ENCODE measurements at regions not wholly inside any gene's neighbourhood (a gene's known extent, or its start where the extent isn't known, plus 50 kb on each side); places are given as distances from the start of the nearest gene placed in this dataset.
"Not testable (repeated sequence)": the region's sequence is repeated elsewhere in the genome, so short reads cannot be mapped to it uniquely, and the experiment has no call there.

DNA sequence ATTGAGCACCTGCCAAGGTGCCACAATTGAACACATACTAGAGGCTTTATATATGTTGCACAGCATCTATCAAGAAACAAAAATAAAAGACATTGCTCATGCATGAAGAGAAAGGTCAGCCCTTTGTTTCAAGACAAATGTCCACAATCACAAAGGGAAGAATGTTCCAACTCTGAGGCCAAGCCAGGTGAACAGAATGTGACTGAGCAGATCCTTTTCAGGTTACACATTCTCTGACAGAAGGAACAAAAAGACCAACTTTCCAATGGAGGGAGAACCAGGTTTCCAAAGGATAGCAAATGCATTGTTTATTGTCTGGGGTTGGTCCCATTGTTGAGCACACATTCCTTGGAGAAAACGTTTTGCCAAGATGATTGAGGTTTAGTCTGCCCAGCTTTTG lies 50.2 kb upstream of the FAM174B start:
- no peak for DNase-seq (ENCODE audit: low read depth in 2 of 2)

DNA sequence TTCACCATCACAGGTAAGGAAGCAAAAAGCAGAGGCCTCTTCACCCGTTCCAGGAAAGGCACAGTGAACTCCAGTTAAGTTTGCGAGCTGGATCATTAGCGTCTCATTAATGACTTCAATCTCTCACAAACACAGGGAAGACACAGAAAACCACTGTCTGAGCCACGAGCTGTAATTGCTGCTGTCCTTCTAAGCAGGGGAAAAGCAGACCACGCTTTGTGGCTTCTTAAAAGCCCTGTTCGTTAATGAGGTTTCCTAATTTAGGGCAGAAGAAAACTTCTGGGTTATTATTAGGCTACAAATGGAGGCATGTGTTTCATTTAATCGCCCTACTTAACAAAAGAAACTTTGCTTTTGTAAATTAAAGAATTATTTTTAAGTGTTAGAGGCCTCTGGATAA lies 50.6 kb upstream of the FAM174B start:
- DNase-seq (ENCODE audit: low read depth in 2 of 2): no peak

DNA sequence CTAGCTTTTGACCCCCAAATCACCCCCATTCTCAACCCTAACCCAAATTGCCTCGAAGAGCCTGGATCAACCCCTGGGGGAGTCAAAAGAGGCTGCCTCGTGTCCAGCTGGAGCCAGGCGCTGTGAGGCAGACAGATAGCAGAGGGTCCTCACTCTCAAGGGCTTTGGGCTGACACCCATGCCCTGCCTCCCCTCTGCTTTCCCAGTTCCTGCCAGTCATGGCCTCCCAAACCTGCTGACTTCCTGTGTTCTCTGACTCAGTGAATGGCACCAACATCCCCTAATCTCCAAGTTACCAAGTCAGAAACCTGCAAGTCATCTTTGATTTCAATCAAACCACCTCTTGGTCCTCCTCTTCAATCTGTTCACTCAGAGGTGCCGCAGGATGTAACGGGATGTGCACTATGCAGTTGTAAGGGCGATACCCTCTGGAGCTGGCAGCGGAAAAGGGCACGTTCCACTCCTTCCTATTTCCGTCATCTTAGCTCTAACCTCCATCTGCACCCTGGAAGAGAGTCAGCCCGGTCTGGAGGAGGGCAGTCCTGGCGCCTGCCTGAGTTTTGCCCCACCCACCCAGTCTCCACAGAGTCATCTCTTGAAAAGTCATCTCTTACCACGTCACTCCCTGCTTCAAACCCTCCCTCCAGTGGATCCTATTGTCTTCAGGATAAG lies 52.4 kb upstream of the FAM174B start:
- no peak for DNase-seq (ENCODE audit: low read depth in 2 of 2)

DNA sequence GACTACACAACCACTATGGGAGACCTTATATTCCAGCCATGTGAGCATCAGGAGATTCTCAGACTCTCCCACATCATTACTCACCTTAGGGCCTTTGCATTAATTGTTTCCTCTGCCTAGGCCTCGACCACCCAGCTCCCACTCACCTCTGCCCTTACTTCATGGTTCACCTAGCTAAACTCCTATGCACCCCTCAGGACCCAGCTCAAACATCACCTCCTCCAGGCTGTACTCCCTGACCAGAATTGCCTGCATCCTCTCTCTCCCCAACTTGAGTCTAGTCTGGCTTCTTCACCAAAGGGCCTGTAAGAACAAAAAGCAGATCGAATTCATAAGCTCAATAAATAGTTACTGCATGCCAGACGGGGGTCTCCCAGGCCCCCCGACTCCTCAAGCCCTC lies 53.1 kb upstream of the FAM174B start:
- DNase-seq (ENCODE audit: low read depth in 2 of 2): no peak

DNA sequence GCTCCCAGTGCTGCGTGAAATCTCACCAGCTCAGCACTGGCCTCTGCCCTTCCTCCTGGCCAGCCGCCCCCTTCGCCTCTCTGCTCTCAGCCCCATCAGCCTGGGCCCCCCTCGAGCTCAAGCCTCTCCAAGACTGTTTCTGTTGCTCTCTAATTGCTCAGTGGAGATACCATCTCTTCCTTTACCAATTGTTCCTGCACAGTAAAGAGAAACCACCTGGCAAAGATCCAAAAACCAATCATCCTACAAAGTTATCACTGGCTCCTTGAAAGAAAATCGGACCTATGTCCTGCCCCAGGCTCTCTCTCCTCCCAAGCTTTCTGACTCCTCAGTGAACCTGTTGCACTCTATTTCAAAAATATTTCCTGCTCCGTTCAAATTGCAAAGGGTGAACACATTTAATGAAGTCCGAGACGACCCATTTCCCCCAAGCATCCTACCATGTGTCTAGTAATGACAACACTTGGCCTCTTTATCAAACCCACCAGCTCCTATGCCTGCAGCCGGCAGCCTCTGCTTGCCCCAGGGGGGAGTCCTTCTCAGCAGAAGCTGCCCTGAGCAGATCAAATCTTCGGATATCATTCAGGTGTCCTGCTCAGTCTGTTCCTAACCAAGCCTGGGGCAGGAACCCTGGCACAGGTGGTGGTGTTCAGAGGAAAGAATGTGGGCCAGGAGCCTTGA lies 53.7 kb upstream of the FAM174B start:
- DNase-seq (ENCODE audit: low read depth in 2 of 2): no peak

DNA sequence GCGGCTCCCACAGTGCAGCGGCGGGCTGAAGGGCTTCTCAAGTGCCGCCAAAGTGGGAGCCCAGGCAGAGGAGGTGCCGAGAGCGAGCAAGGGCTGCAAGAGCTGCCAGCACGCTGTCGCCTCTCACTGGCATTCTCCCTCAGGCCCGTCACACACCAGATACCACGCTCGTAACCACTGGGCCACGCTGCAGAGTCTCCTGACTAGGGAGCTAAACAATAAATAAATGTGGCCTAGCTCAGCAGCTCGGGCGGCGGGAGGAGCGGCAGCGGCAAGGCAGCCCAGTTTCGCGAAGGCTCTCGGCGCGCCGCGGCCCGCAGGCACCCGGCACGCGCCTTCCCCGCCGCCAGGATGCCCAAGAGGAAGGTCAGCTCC lies 55.9 kb upstream of the FAM174B start:
- DNase-seq (ENCODE audit: low read depth in 2 of 2): no peak

DNA sequence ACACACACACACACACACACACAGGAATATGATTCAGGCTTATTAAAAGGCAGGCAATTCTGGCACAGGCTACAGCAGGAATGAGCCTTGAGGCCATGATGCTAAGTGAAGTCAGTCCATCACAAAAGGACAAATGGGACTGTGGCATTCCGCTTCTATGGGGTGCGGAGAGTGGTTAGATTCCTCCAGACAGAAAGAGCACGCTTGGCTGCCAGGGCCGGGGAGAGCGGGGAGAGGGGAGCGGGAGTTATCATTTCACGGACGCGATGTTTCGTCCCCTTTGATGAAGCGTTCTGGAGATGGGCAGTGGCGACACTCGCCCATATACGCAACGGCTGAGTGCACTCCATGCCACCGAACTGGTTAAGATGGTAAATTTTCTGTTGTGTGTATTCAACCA lies 58.5 kb upstream of the FAM174B start:
- DNase-seq (ENCODE audit: low read depth in 2 of 2): no peak

DNA sequence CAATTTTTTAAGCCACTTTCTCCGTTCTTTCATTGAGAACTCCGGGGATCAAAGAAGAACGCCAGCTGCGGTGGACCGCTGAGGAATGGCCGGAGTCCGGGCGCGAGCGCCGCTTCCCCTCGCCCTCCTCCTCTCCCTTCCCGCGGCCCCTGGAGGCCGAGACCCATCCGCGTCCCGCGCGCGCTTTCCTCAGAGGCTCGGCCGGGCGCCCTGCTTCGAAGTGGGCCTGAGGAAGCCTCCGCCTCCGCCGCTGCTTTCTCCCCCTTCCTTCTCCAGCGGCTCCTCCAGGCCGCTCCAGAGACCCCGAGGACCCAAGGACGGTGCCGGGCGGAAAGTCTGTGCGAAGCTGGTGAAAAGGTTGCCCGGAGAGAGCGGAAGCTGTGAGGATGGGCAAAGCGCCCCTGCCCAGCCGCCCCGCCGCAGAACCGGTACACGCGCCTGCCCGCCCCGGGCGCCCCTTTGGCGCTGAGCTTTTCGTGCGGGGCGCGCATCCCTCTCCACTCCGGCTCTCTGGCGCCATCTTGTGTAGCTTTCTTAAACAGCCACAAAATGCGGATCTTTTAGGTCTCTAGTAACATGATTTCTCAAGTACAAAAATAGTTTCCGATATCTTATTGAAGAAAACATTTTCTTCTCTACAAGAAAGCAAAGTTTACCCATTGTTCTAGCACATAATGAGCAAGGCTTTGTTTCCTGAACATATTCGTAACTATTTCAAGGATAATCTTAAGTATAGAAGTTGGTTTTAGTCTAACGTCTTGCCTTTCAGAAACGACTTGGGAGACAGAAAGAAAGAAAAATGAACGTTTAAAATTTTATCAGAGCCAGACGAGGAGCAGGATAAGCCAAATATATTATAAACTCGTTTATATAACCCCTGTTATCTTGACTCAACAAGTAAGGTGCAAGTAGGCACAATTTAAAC lies 59.2 kb upstream of the FAM174B start:
- DNase-seq (ENCODE audit: low read depth in 2 of 2): peak; percentile 53 to 59

DNA sequence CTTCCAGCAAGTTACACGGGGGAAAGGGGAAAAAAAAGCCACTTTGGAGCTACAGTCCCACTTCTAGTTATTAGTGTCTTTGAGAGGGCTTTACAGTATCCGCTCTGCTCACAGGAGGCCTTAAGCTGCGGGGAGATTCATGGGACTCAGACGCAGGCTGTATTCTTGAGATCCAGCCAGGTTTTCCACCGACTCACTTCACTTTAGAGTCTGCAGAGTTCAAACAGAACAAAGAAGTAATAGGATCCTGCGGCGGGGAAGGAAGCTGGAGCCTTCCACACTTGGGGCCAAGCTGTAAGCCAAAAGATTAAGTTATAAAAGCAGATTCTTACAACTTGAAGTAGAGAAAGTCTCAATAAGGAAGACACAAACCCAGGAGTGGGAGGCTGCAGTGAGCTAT lies 60.2 kb upstream of the FAM174B start:
- DNase-seq (ENCODE audit: low read depth in 2 of 2): no peak

DNA sequence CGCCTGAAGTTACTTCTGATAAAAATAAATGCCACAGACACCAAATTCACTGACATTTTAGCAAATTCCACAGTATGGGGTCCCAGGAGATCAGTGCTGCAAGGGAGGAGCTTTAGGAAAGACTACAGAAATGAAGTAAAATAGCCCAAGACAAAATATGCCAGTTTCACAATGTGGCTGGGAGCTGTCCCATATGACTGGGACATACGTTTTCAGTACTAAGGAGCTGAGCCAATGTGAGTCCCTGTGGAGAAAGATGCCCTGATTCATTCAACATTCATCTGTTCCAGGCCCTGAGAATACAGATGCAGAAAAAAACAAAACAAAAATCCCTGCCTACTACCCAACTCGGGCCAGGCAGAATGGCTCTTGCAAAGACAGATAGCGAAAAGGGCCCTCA lies 63.4 kb upstream of the FAM174B start:
- no peak for DNase-seq (ENCODE audit: low read depth in 2 of 2)

DNA sequence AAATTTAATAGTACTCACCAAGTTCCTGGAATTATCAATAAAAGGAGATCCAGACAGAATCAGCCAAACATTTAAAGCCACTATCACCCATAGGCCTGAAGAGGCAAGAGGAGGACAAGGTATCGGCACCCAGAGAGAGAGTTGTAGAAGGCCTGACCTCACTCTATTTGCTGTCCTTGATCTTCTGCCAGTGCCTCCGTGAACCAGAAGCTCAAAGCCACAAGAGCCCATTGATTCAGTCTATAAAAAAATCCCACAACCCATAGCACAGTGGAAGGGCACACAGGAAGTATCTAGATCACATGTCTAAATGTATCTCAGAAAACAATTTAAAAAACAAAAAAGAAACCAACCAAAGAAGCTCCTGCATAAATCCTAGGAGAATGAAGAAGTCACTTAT lies 68.6 kb upstream of the FAM174B start:
- DNase-seq (ENCODE audit: low read depth in 2 of 2): no peak

DNA sequence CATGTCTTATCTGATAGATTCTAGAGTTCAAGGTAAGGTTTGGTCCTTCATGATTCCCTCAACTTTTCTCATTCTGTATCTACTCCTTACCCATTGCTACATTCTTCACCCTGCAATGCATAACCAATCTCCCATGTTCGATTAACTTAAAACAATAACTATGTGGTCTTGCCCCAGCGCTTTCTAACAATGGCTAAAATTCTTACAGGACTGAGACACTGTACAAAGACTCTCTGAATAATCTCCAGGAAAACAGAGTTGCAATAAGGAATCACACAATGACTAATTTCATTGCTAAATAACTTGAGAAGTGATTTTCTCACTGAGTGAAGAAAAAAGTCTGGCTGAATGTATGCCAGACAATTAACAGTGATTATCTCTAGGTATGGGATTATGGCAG lies 69.6 kb upstream of the FAM174B start:
- DNase-seq (ENCODE audit: low read depth in 2 of 2): no peak

DNA sequence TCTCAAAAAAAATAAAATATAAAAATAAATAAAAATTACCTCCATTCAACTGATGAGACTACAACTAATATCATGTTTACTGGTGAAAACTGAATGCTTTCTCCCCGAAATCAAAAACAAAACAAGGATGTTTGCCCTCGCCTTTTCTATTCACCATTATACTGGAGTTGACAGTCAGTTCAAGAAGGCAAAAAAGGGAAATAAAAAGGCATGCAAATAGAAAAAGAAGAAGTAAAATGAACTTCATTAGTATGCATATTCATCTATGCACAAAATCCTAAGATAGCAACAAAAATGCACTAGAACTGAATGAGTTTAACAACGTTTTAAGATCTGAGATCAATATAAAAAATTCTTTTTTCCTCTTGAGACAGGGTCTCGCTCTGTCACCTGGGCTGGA lies 72.7 kb upstream of the FAM174B start:
- DNase-seq (ENCODE audit: low read depth in 2 of 2): no peak

DNA sequence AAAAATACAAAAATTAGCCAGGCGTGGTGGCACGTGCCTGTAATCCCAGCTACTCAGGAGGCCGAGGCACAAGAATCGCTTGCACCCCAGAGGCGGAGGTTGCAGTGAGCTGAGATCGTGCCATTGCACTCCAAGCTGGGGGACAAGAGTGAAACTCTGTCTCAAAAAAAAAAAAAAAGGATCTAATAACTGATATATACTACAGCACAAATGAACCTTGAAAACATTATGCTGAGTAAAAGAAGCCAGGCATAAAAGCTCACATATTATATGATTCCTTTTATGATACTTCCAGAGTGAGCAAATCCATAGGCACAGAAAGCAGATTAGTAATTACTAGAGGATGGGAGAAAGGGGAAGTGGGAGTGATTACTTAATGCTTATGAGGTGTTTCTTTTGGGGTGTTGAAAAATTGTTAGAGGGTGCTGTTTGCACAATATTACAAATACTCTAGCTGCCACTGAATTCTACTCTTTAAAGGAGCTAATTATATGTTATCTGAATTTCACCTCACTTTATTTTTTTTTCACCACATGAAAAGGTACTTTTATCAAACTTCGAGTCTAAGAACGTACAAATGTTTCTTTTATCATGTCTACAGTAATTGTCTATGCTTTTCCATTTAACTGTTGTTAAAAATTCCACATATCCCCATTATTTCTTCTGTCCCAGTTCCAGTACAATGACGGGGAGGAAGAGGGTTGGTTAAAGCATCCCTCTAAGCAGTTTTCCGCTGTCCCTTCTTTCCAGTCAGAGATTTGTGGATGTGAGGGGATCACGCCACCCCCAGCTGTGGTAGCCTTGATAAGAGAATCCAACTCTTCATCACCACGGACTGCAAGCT lies 77.7 kb upstream of the FAM174B start:
- no peak for DNase-seq (ENCODE audit: low read depth in 2 of 2)

DNA sequence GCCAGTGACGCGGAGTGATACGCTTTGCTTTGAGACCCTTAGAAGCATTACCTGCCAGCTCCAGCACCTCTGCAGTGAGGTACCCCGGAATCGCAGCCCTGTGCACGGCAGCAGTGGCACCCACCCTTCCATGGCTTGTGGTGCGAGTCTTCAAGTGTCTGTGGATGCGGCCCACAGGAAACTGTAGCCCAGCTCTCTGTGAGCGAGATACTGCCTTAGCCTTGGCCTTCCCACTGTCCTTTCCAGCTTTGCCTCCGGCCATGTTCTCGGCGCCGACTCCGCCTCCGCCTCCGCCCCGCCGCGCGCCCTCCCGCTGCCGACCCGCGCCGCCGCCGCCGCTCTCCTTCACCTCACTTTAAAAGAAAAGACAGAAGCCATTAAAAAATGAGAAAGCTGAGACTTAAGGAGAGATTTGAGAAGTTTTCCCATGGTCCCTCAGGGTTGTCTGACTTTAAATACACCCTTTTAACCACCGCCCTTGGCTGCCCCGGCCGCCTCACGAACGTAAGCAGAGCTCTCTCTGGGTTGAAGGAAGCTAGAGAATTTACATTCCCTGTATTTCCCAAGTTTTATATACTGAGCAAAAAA lies 78.5 kb upstream of the FAM174B start:
- no peak for DNase-seq (ENCODE audit: low read depth in 2 of 2)

DNA sequence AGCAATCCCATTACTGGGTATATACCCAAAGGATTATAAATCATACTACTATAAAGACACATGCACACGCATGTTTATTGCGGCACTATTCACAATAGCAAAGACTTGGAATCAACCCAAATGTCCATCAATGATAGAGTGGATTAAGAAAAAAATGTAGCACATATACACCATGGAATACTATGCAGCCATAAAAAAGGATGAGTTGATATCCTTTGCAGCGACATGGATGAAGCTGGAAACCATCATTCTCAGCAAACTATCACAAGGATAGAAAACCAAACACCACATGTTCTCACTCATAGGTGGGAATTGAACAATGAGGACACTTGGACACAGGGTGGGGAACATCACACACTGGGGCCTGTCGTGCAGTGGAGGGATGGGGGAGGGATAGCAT lies 83.7 kb upstream of the FAM174B start:
- DNase-seq (ENCODE audit: low read depth in 2 of 2): not testable (repeated sequence)

DNA sequence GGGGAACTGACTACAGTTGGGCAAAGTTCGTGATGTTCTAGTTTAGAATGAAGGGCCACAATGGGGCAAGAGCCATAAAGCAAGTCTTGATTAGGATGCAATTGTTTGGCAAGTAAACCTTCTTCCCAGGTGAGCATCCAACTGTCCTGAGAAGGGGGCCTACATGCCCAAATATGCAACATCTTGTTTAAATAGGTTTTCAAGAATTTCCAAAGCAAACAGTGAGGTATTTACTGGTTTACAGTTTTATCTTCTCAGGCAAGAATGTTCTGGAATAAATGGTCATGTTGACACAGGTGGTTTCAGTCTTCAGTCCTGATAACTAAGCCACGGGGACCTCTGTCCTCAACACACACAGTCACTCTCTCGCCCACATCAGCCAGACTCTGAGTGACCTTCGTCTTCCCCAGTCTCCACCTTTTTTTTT lies 90.3 kb upstream of the FAM174B start:
- no peak for DNase-seq (ENCODE audit: low read depth in 2 of 2)

DNA sequence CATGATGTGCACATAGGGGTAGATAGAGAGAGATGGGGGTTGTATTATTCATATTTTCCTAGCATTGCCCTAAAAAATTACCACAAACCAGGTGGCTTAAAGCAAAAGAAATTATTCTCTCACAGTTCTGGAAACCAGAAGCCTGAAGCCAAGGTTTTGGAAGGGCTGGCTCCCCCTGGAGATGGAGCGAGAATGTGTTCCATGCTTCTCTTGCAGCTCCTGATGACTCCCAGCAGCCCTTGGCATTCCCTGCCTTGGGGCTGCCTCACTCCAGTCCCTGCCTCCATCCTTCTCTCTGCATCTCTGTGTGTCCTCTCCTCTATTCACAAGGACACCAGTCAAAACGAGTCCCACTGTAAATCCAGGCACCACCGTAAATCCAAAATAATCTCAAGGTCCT lies 91.5 kb upstream of the FAM174B start:
- DNase-seq (ENCODE audit: low read depth in 2 of 2): no peak

DNA sequence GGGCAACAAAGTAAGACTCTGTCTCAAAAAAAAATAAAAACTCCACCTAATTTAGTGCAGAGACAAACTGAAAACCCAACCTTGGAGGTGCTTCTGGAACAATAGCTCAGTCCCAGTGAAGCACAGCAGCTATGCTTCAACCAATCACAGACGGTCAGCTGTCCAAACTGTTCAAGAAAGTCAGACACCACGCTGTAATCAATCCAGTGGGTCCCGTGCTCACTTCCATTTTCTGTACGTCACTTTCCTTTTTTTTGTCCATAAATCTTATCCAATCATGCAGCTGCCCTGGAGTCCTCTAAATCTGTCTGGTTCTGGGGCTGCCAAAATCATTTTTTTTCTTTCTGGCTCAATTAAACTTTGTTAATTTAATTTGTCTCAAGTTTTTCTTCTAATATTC lies 93.6 kb upstream of the FAM174B start:
- DNase-seq (ENCODE audit: low read depth in 2 of 2): no peak

DNA sequence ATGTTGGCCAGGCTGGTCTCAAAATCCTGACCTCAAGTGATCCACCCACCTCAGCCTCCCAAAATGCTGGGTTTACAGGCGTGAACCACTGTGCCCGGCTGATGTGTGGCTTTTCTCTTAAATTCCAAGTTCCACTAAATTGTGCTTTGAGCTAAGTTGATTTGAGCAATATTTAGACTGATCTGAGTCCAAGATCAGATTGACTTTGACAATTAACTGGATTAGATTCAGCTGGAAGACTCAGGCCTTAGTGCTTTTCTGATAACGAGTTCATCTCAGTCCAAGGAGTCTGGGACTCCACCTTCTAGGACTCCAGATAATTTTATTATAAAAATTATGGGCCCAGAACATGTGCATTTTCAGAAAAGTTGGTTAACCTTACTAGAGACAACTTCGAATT lies 94.4 kb upstream of the FAM174B start:
- DNase-seq (ENCODE audit: low read depth in 2 of 2): no peak

DNA sequence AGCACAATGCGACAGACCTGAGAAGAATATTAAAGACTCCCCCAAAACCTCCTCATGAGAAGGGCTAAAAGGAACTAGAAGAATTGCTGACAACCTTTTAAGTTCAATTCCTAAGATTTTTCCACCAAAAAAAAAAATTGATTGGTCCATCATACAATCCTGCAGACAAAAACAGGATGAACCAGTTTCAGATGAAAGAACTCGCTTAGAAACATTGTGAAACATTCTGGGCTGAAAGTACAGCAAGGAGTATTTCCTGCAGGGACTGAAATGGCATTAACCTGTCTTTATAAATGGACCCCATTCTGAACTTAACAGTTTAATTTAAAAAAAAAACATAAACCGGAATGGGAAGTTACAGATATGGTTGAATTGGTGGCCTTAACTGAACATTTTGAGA lies 96.0 kb upstream of the FAM174B start:
- no peak for DNase-seq (ENCODE audit: low read depth in 2 of 2)

DNA sequence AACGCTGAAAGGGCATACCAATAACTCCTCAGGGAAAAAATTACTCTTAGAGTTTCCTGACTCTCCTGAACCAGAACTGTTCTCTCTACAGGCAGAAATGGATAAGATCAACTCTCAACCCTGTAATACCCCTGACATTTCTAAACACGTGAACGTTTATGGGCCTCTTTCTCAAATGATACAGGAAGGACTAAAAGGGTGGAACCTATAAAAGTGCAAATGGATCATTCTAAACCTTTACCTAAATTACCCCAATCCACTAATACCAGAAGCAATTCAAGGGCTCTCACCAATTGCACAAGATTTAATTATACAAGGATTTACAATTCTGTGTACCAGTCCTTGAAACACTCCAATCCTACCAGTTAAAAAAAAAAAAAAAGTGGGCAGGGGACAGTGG lies 98.0 kb upstream of the FAM174B start:
- DNase-seq (ENCODE audit: low read depth in 2 of 2): no peak
